ENCODE measurements at regions not wholly inside any gene's neighbourhood (a gene's known extent, or its start where the extent isn't known, plus 50 kb on each side); places are given as distances from the start of the nearest gene placed in this dataset.
"Not testable (repeated sequence)": the region's sequence is repeated elsewhere in the genome, so short reads cannot be mapped to it uniquely, and the experiment has no call there.

GRCh38 chr17:20633268-20634059 lies 53.9 kb downstream of the CDRT15L2 start:
- DNase-seq (ENCODE audit: low spot score), result not testable (repeated sequence)

GRCh38 chr17:20640147-20640546 lies 60.6 kb downstream of the CDRT15L2 start:
- DNase-seq (ENCODE audit: low spot score), result not testable (repeated sequence)

- DNase-seq (ENCODE audit: low spot score), result not testable (repeated sequence)
Measured at GRCh38 chr17:20646661-20647272, 67.2 kb downstream of the CDRT15L2 start.

GRCh38 chr17:20649097-20649767 lies 69.7 kb downstream of the CDRT15L2 start:
- DNase-seq (ENCODE audit: low spot score), result not testable (repeated sequence)

- DNase-seq (ENCODE audit: low spot score), result not testable (repeated sequence)
Measured at GRCh38 chr17:20651022-20651421, 71.5 kb downstream of the CDRT15L2 start.

- DNase-seq (ENCODE audit: low spot score), result not testable (repeated sequence)
Measured at GRCh38 chr17:20651736-20652135, 72.2 kb downstream of the CDRT15L2 start.

- not testable (repeated sequence) for DNase-seq (ENCODE audit: low spot score)
Measured at GRCh38 chr17:20653391-20653790, 73.9 kb downstream of the CDRT15L2 start.

- not testable (repeated sequence) for DNase-seq (ENCODE audit: low spot score)
Measured at GRCh38 chr17:20654114-20654513, 74.6 kb downstream of the CDRT15L2 start.

- DNase-seq (ENCODE audit: low spot score), result not testable (repeated sequence)
Measured at GRCh38 chr17:20654575-20654974, 75.1 kb downstream of the CDRT15L2 start.

GRCh38 chr17:20665103-20665955 lies 85.8 kb downstream of the CDRT15L2 start:
- not testable (repeated sequence) for DNase-seq (ENCODE audit: low spot score)

- DNase-seq (ENCODE audit: low spot score), result not testable (repeated sequence)
Measured at GRCh38 chr17:20666689-20667088, 87.2 kb downstream of the CDRT15L2 start.

- DNase-seq (ENCODE audit: low spot score), result not testable (repeated sequence)
Measured at GRCh38 chr17:20667712-20668111, 88.2 kb downstream of the CDRT15L2 start.

- DNase-seq (ENCODE audit: low spot score), result not testable (repeated sequence)
Measured at GRCh38 chr17:20668316-20668715, 88.8 kb downstream of the CDRT15L2 start.

- not testable (repeated sequence) for DNase-seq (ENCODE audit: low spot score)
Measured at GRCh38 chr17:20668868-20669267, 89.3 kb downstream of the CDRT15L2 start.

GRCh38 chr17:20670506-20670905 lies 91.0 kb downstream of the CDRT15L2 start:
- DNase-seq (ENCODE audit: low spot score), result not testable (repeated sequence)

GRCh38 chr17:20674374-20674773 lies 94.8 kb downstream of the CDRT15L2 start:
- DNase-seq (ENCODE audit: low spot score), result not testable (repeated sequence)

- not testable (repeated sequence) for DNase-seq (ENCODE audit: low spot score)
Measured at GRCh38 chr17:20675707-20676106, 96.2 kb downstream of the CDRT15L2 start.

GRCh38 chr17:20676656-20677055 lies 97.1 kb downstream of the CDRT15L2 start:
- DNase-seq (ENCODE audit: low spot score), result not testable (repeated sequence)

- not testable (repeated sequence) for DNase-seq (ENCODE audit: low spot score)
Measured at GRCh38 chr17:20677469-20677868, 97.9 kb downstream of the CDRT15L2 start.

- DNase-seq (ENCODE audit: low spot score), result not testable (repeated sequence)
Measured at GRCh38 chr17:20678424-20678823, 98.9 kb downstream of the CDRT15L2 start.
